Esophagus squamous epithelium (tissue), 5 donors: ENCODE measurements at regions not wholly inside any gene's neighbourhood (a gene's known extent, or its start where the extent isn't known, plus 50 kb on each side); places are given as distances from the start of the nearest gene placed in this dataset.

ENCODE experiments used
- DNase-seq: peaks from one replicate; lab custom pipeline; 2025; lab: John Stamatoyannopoulos, UW
- H3K27ac ChIP-seq, 4 donors: fragments of 200-600 bp; sonication (generic); one replicate each; pipeline ENCODE4 v1.5.1; 2016 to 2019; ENCODE audit warnings: mild to moderate bottlenecking in 1 of 4
- H3K27me3 ChIP-seq, 4 donors: fragments of 200-600 bp; sonication (generic); 1 replicate in 3 of 4; 2 replicates in 1 of 4; pipeline versions ENCODE4 v1.5.1 to v1.6.0; 2017 to 2021; ENCODE audit warnings: antibody characterized with exemption in 1 of 4
- H3K36me3 ChIP-seq, 3 donors: fragments of 200-600 bp; sonication (generic); one replicate each; pipeline ENCODE4 v1.5.1; 2016 to 2019
- H3K4me1 ChIP-seq, 3 donors: fragments of 200-600 bp; sonication (generic); one replicate each; pipeline ENCODE4 v1.5.1; 2017 to 2019
- H3K4me3 ChIP-seq, 4 donors: fragments of 200-600 bp; sonication (generic); 1 replicate in 3 of 4; 2 replicates in 1 of 4; pipeline ENCODE4 v1.5.1; 2016 to 2019; ENCODE audit warnings: mild to moderate bottlenecking in 2 of 4, moderate library complexity in 1 of 4
- H3K9me3 ChIP-seq, 3 donors: fragments of 200-600 bp; sonication (generic); one replicate each; pipeline ENCODE4 v1.5.1; 2016 to 2019
- CTCF ChIP-seq, 6 experiments: fragments of 450-650 bp in 4 of 6; fragments of 200-600 bp in 2 of 6; sonication (generic) in 2 of 6; IDR thresholded peaks; one replicate each; pipeline ENCODE4 v1.5.1; 2016 to 2019; ENCODE audit warnings: antibody characterized with exemption in 6 of 6, mild to moderate bottlenecking in 4 of 6, moderate library complexity in 4 of 6
- POLR2A ChIP-seq, 4 donors: fragments of 450-650 bp; IDR thresholded peaks; one replicate each; pipeline ENCODE4 v1.6.1; 2017; ENCODE audit warnings: antibody characterized with exemption in 4 of 4, mild to moderate bottlenecking in 4 of 4, moderate library complexity in 3 of 4
- whole genome bisulfite sequencing, 2 donors: methylation state at CpG; one replicate each; pipeline ENCODE4 v1.1.5; 2018; 5-methylcytosine and 5-hydroxymethylcytosine counted together
- intact Hi-C: fragments of 100-400 bp; cut with DNase I; formaldehyde crosslinking; loops from one replicate; pipeline ENCODE4 v1.15.0; 2022
- donor health status: DM: yes; HTN: yes; CAD: no.

- intact Hi-C loops = no loop called here
- Histone ChIP-seq H3K27me3 (no peaks in the 10 kb centered on the region), H3K27ac (no peak overlapping the region), H3K36me3 (no peaks in the 10 kb centered on the region), H3K4me3 (no peak overlapping the region), H3K4me1 (no peaks in the 10 kb centered on the region), H3K9me3 (no peaks in the 10 kb centered on the region)
- no peak for TF ChIP-seq CTCF (IDR thresholded peaks at IDR 0.05)
- no peak for TF ChIP-seq POLR2A (IDR thresholded peaks at IDR 0.05)
- DNase-seq = no peak
Measured at GRCh38 chr5:40141896-40142295, 537.8 kb upstream of the PTGER4 start.

GRCh38 chr5:40141418-40141817 lies 538.3 kb upstream of the PTGER4 start:
- Histone ChIP-seq H3K27me3 (no peaks in the 10 kb centered on the region), H3K4me3 (no peak overlapping the region), H3K9me3 (no peaks in the 10 kb centered on the region), H3K27ac (no peak overlapping the region), H3K36me3 (no peaks in the 10 kb centered on the region), H3K4me1 (no peaks in the 10 kb centered on the region)
- intact Hi-C loops = no loop called here
- no peak for DNase-seq
- WGBS, 2 donors = 67 to 94% methylated on average over 3 of the region's 3 CpGs
- no peak for TF ChIP-seq CTCF (IDR thresholded peaks at IDR 0.05)
- no peak for TF ChIP-seq POLR2A (IDR thresholded peaks at IDR 0.05)

GRCh38 chr5:40137223-40137622 lies 542.5 kb upstream of the PTGER4 start:
- Histone ChIP-seq H3K4me1 (no peaks in the 10 kb centered on the region), H3K27me3 (no peaks in the 10 kb centered on the region), H3K36me3 (no peaks in the 10 kb centered on the region), H3K4me3 (no peak overlapping the region), H3K9me3 (no peaks in the 10 kb centered on the region), H3K27ac (no peak overlapping the region)
- 77 to 92% methylated on average over 1 of the region's 1 CpG for WGBS, 2 donors
- DNase-seq = no peak
- TF ChIP-seq CTCF (IDR thresholded peaks at IDR 0.05) (no peak), POLR2A (IDR thresholded peaks at IDR 0.05) (no peak)
- intact Hi-C loops = no loop called here

- H3K36me3 ChIP-seq = no peaks in the 10 kb centered on the region
- no peaks in the 10 kb centered on the region for H3K27me3 ChIP-seq
- intact Hi-C loops = no loop called here
- TF ChIP-seq CTCF (IDR thresholded peaks at IDR 0.05) = no peak
- TF ChIP-seq POLR2A (IDR thresholded peaks at IDR 0.05) = no peak
- 68 to 72% methylated on average over 3 of the region's 3 CpGs for WGBS, 2 donors
- H3K4me1 ChIP-seq = no peaks in the 10 kb centered on the region
- H3K9me3 ChIP-seq = no peaks in the 10 kb centered on the region
- no peak overlapping the region for H3K4me3 ChIP-seq
- no peak overlapping the region for H3K27ac ChIP-seq
- no peak for DNase-seq
Measured at GRCh38 chr5:40134883-40135520, 544.7 kb upstream of the PTGER4 start.

GRCh38 chr5:40124367-40124766 lies 555.3 kb upstream of the PTGER4 start:
- no peak overlapping the region for H3K27ac ChIP-seq
- intact Hi-C loops = no loop called here

More at GRCh38 chr5:40124367-40124766, 555.3 kb upstream of the PTGER4 start:
- H3K4me3 ChIP-seq = no peak overlapping the region
- WGBS, 2 donors = 52 to 65% methylated on average over 2 of the region's 2 CpGs
- no peak for TF ChIP-seq CTCF (IDR thresholded peaks at IDR 0.05)
- TF ChIP-seq POLR2A (IDR thresholded peaks at IDR 0.05) = no peak
- H3K4me1 ChIP-seq = no peaks in the 10 kb centered on the region
- no peaks in the 10 kb centered on the region for H3K27me3 ChIP-seq
- H3K9me3 ChIP-seq = peaks cover 0 to 47% (median 13%) of the 10 kb centered on the region in 3 donors
- no peaks in the 10 kb centered on the region for H3K36me3 ChIP-seq
- no peak for DNase-seq
